Loucy (cell line): ENCODE measurements at regions not wholly inside any gene's neighbourhood (a gene's known extent, or its start where the extent isn't known, plus 50 kb on each side); places are given as distances from the start of the nearest gene placed in this dataset.

Source experiments
- H2AFZ ChIP-seq: fragments of 200-600 bp; sonication (generic); 2 replicates; pipeline ENCODE4 v1.6.0; 2016; ENCODE audit warnings: antibody characterized with exemption, mild to moderate bottlenecking, low read length, moderate library complexity
- H3F3A ChIP-seq: fragments of 200-600 bp; 2 replicates; pipeline ENCODE4 v1.6.0; 2016; ENCODE audit warnings: antibody characterized with exemption, low read depth, mild to moderate bottlenecking
- H3K27me3 ChIP-seq: fragments of 200-600 bp; sonication (generic); 2 replicates; pipeline ENCODE4 v1.6.1; 2014; ENCODE audit warnings: low read length, mild to moderate bottlenecking; ENCODE audit not compliant: insufficient read depth, poor library complexity, severe bottlenecking
- H3K36me3 ChIP-seq: fragments of 200-600 bp; sonication (generic); 2 replicates; pipeline ENCODE4 v1.6.1; 2016; ENCODE audit warnings: low read length; ENCODE audit not compliant: insufficient read depth
- H3K4me1 ChIP-seq: fragments of 200-600 bp; sonication (generic); 2 replicates; pipeline ENCODE4 v1.5.1; 2014; ENCODE audit warnings: low read length, mild to moderate bottlenecking; ENCODE audit not compliant: insufficient read depth, poor library complexity, severe bottlenecking
- H3K4me2 ChIP-seq: fragments of 200-600 bp; sonication (generic); 2 replicates; pipeline ENCODE4 v1.6.0; 2014; ENCODE audit warnings: antibody characterized with exemption, low read length, low read depth, mild to moderate bottlenecking; ENCODE audit not compliant: poor library complexity, severe bottlenecking
- H3K4me3 ChIP-seq: fragments of 200-600 bp; sonication (generic); 2 replicates; pipeline ENCODE4 v1.5.1; 2014; ENCODE audit warnings: low read length, mild to moderate bottlenecking, mixed read lengths; ENCODE audit not compliant: poor library complexity, severe bottlenecking
- H3K79me2 ChIP-seq: fragments of 200-600 bp; sonication (generic); 2 replicates; pipeline ENCODE4 v1.6.1; 2014; ENCODE audit warnings: low read length; ENCODE audit not compliant: insufficient read depth
- H3K9ac ChIP-seq: fragments of 200-600 bp; sonication (generic); 2 replicates; pipeline ENCODE4 v1.6.0; 2014; ENCODE audit warnings: mild to moderate bottlenecking, low read depth, low read length, moderate library complexity; ENCODE audit not compliant: poor library complexity, severe bottlenecking
- H3K9me2 ChIP-seq: fragments of 200-600 bp; sonication (generic); replicated peaks from 2 replicates; pipeline ENCODE4 v1.6.1; 2016; ENCODE audit warnings: low read depth, low read length, mixed read lengths
- H3K9me3 ChIP-seq: fragments of 200-600 bp; sonication (generic); 2 replicates; pipeline ENCODE4 v1.6.1; 2014; ENCODE audit warnings: mild to moderate bottlenecking, antibody characterized with exemption, low read length, low read depth; ENCODE audit not compliant: insufficient read depth
- H4K20me1 ChIP-seq: fragments of 200-600 bp; sonication (generic); 2 replicates; pipeline ENCODE4 v1.6.0; 2014; ENCODE audit warnings: antibody characterized with exemption, low read length, mild to moderate bottlenecking; ENCODE audit not compliant: insufficient read depth, poor library complexity, severe bottlenecking
- EZH2phosphoT487 ChIP-seq: fragments of 200-600 bp; IDR thresholded peaks from 2 replicates; pipeline ENCODE4 v1.6.1; 2018; ENCODE audit warnings: antibody characterized with exemption, mild to moderate bottlenecking, moderate library complexity, borderline replicate concordance
- TF ChIP-seq, protein P1 (sequence below): fragments of 200-600 bp; sonication (generic); conservative IDR thresholded peaks from 2 replicates; pipeline ENCODE4 v1.5.1; 2014; ENCODE audit warnings: mild to moderate bottlenecking, antibody characterized with exemption, low read length

DNA sequence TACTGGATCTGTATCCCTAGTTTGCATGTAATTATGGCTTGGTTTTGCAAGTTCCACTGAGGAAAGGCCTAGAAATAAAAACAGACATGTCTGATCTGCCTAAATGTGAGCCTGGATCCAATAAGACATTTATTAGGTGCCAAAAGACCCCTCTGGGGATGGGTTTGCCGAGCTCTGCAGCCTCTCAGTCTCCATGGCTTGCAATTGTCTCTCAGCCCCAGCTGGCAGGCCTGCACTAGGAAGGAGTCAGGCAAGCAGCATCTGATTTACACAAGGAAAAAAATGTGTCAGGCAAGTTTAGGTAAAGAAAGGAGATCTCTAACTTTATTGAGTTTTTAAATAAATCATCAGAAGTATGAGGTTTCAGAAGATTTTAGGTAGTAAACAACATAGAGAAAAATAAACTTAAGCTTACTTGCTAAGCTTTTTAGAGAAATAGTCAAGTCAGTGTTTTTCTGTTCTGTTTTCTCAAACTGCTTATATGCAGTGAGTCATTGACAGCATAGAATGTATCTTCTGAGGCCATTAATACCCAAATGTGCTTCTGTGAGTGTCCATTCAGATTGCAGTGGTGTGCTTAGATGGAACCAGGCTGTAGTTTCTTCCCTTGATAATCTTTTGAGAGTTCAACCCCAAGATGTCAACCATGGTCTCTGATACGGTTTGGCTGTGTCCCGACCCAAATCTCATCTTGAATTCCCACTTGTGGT is 121.0 kb downstream of the FHL5 start:
- Histone ChIP-seq H4K20me1 (no peaks in the 10 kb centered on the region), H3K79me2 (no peaks in the 10 kb centered on the region), H3K4me2 (no peak overlapping the region), H3K9me2 (no peaks in the 10 kb centered on the region), H3K9ac (no peak overlapping the region), H3K4me3 (no peak overlapping the region), H3K4me1 (no peaks in the 10 kb centered on the region), H3K9me3 (no peaks in the 10 kb centered on the region; the same call in 1 of the 2 replicates), H2AFZ (no peak overlapping the region), H3K36me3 (no peaks in the 10 kb centered on the region), H3F3A (no peaks in the 10 kb centered on the region), H3K27me3 (no peaks in the 10 kb centered on the region)
- no peak for TF ChIP-seq EZH2phosphoT487
- TF ChIP-seq, protein P1, sequence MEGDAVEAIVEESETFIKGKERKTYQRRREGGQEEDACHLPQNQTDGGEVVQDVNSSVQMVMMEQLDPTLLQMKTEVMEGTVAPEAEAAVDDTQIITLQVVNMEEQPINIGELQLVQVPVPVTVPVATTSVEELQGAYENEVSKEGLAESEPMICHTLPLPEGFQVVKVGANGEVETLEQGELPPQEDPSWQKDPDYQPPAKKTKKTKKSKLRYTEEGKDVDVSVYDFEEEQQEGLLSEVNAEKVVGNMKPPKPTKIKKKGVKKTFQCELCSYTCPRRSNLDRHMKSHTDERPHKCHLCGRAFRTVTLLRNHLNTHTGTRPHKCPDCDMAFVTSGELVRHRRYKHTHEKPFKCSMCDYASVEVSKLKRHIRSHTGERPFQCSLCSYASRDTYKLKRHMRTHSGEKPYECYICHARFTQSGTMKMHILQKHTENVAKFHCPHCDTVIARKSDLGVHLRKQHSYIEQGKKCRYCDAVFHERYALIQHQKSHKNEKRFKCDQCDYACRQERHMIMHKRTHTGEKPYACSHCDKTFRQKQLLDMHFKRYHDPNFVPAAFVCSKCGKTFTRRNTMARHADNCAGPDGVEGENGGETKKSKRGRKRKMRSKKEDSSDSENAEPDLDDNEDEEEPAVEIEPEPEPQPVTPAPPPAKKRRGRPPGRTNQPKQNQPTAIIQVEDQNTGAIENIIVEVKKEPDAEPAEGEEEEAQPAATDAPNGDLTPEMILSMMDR, result no peak

DNA sequence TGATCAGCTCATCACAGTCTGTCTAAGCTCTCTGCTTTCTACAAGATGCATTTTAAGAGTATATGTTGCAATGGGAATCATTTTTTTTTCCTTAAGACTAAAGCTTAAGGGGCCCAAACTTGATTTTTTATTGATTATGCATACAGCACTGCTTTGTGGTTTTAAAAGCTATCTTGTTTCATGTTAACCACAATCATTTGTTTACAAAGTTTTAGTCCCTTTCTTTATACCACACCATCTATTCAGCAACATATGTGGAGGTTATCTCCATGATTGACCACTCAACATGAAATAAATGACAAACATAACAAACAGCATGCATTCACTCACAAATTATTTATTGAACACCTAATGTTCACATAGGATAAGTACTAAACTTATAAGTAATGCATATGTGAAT is 119.1 kb downstream of the FHL5 start:
- TF ChIP-seq, protein P1, result no peak
- TF ChIP-seq EZH2phosphoT487, result no peak
- Histone ChIP-seq H3K9me3 (no peaks in the 10 kb centered on the region), H3K27me3 (no peaks in the 10 kb centered on the region), H3K9ac (no peak overlapping the region), H4K20me1 (no peaks in the 10 kb centered on the region), H3F3A (no peaks in the 10 kb centered on the region), H2AFZ (no peak overlapping the region), H3K79me2 (no peaks in the 10 kb centered on the region), H3K9me2 (no peaks in the 10 kb centered on the region), H3K36me3 (no peaks in the 10 kb centered on the region), H3K4me2 (no peak overlapping the region), H3K4me1 (no peaks in the 10 kb centered on the region), H3K4me3 (no peak overlapping the region)

DNA sequence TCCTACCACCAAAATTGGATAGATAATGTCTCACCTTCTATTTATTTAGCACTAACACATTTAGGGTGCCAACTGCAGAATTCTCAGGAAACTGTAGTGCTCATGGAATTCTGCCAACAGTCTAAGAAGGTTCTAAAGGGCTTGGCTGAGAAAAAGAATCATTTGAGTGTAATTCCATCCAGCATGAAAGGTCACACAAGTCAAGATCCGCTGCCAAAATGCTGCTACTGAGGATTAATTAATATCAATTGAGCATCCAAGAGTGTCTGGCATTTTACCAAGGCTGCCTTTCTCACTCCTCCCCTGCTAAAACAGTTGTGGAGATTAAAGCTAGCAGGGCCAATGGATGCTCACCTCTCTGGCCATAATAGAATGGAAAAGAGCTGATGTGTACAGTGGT is 112.7 kb downstream of the FHL5 start:
- no peaks in the 10 kb centered on the region for H3F3A ChIP-seq
- no peak overlapping the region for H3K4me3 ChIP-seq
- H4K20me1 ChIP-seq, result no peaks in the 10 kb centered on the region
- no peaks in the 10 kb centered on the region for H3K9me3 ChIP-seq
- H3K36me3 ChIP-seq, result no peaks in the 10 kb centered on the region
- no peak overlapping the region for H3K9ac ChIP-seq
- H2AFZ ChIP-seq, result no peak overlapping the region
- H3K27me3 ChIP-seq, result no peaks in the 10 kb centered on the region
- no peaks in the 10 kb centered on the region for H3K79me2 ChIP-seq
- TF ChIP-seq EZH2phosphoT487, result no peak
- TF ChIP-seq, protein P1, result no peak
- no peaks in the 10 kb centered on the region for H3K4me1 ChIP-seq
- no peak overlapping the region for H3K4me2 ChIP-seq
- no peaks in the 10 kb centered on the region; the same call in none of the 2 replicates for H3K9me2 ChIP-seq
